ENCODE measurements at regions not wholly inside any gene's neighbourhood (a gene's known extent, or its start where the extent isn't known, plus 50 kb on each side); places are given as distances from the start of the nearest gene placed in this dataset.
"Not testable (repeated sequence)": the region's sequence is repeated elsewhere in the genome, so short reads cannot be mapped to it uniquely, and the experiment has no call there.

- not testable (repeated sequence) for DNase-seq (ENCODE audit: low read depth in 3 of 3, low spot score in 2 of 3)
Observed at GRCh38 chr21:5121849-5122248, 5399.5 kb upstream of the TPTE start.

DNA sequence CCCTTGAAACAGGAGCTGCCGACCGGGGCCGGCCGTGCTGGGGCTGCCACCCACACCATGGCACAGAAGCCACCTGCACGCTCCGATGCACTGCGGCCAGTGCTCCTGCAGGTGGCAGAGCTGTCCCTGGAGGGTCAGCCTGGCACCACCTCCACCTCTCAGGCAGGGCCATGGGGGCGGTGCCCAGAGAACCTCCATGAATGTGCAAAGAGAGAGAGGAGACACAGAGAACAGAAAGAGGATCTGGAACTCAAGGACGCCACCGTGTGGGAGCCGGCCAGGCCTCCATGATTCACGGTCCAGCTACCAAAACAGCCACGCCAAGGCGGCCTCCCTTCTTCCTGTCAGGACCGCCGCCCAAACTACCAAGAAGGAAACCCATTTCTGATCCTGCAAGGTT lies 5397.7 kb upstream of the TPTE start:
- DNase-seq (ENCODE audit: low read depth in 3 of 3, low spot score in 2 of 3) = not testable (repeated sequence)

DNA sequence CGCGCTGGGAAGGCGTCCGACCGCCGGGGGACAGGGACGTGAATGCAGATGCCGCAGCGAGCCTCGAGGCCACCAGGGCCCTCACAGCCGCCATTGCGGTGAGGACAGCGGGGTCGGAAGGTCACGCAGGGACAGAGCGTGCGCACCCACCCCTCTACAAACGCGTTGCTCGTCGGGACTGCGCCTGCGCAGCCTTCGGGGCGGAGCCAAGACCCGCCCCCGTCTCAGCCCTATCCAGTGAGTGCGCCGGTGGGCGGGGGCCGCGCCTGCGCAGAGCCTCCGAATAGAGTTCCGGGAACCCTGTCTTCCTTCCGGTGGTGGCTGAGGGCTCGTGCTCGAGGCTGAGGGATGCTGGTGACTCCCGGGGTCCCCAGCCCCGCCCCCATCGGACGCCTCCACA lies 5393.1 kb upstream of the TPTE start:
- peak in 2 of 3 donors; percentile 56 to 75 for DNase-seq (ENCODE audit: low read depth in 3 of 3, low spot score in 2 of 3)

- not testable (repeated sequence) for DNase-seq (ENCODE audit: low read depth in 3 of 3, low spot score in 2 of 3)
Observed at GRCh38 chr21:5133824-5134223, 5387.6 kb upstream of the TPTE start.

DNA sequence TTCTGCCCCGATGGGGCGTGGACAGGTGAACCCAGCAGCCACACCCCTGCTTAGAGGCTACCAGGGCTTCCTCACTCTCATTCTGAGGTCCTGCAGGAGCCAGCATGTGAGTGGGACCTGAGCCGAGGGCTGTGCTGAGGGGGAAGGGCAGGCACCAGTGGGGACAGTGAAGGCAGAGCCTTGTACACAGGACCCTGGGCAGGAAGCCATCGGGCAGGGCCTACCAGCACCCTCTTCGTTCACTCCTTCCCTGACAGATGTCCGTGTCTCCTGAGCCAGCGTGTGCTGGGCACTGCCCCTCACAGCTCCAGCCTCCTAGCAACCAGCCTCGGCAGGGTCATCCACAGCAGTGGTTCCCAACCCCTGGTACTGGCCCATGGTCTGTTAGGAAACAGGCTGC lies 5385.0 kb upstream of the TPTE start:
- DNase-seq (ENCODE audit: low read depth in 3 of 3, low spot score in 2 of 3) = not testable (repeated sequence)

GRCh38 chr21:5137006-5137405 lies 5384.4 kb upstream of the TPTE start:
- not testable (repeated sequence) for DNase-seq (ENCODE audit: low read depth in 3 of 3, low spot score in 2 of 3)

- DNase-seq (ENCODE audit: low read depth in 3 of 3, low spot score in 2 of 3) = not testable (repeated sequence)
Observed at GRCh38 chr21:5138687-5139086, 5382.7 kb upstream of the TPTE start.

- DNase-seq (ENCODE audit: low read depth in 3 of 3, low spot score in 2 of 3) = not testable (repeated sequence)
Observed at GRCh38 chr21:5139528-5139927, 5381.9 kb upstream of the TPTE start.

GRCh38 chr21:5143011-5143410 lies 5378.4 kb upstream of the TPTE start:
- DNase-seq (ENCODE audit: low read depth in 3 of 3, low spot score in 2 of 3) = not testable (repeated sequence)

DNA sequence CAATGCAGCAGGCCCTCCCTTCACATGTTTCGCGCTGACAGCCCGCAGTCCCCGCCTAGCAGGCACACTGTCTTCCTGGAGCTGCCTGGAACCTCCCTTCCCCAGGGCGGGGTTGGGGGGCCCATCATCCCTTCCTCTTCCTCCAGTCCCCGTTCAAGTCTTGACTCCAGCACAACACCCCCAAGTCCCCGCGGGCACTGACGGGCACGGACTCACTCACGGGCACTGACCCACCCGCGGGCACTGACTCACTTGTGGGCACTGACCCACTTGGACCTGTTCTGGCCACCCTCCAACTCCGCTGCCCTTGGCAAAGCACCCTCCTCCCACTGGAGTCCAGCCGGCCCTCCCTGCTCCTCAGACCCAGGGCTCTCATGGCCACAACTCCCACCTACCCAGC lies 5376.7 kb upstream of the TPTE start:
- not testable (repeated sequence) for DNase-seq (ENCODE audit: low read depth in 3 of 3, low spot score in 2 of 3)

- DNase-seq (ENCODE audit: low read depth in 3 of 3, low spot score in 2 of 3) = not testable (repeated sequence)
Observed at GRCh38 chr21:5147685-5148084, 5373.7 kb upstream of the TPTE start.

DNA sequence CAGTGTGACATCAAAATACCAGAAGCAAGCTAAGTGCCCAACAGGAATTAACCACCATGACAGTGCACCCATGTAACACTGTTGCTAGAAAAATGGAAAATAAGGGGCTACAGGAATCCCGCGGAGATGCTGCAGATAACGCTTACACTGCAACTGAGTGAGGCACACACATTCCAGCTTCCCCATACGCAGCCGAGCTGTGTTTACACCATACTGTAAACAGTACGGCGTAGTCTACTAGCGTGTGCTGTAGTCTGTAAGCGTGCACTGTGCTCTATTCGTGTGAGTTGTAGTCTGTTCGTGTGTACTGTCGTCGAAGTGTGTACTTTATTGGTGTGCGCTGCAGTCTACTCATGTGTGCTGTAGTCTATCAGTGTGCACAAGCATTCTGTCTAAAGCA lies 5372.2 kb upstream of the TPTE start:
- DNase-seq (ENCODE audit: low read depth in 3 of 3, low spot score in 2 of 3) = not testable (repeated sequence)

- not testable (repeated sequence) for DNase-seq (ENCODE audit: low read depth in 3 of 3, low spot score in 2 of 3)
Observed at GRCh38 chr21:5153842-5154640, 5367.3 kb upstream of the TPTE start.

GRCh38 chr21:5154641-5154982 lies 5366.8 kb upstream of the TPTE start:
- DNase-seq (ENCODE audit: low read depth in 3 of 3, low spot score in 2 of 3) = peak in 2 of 3 donors; percentile 38

DNA sequence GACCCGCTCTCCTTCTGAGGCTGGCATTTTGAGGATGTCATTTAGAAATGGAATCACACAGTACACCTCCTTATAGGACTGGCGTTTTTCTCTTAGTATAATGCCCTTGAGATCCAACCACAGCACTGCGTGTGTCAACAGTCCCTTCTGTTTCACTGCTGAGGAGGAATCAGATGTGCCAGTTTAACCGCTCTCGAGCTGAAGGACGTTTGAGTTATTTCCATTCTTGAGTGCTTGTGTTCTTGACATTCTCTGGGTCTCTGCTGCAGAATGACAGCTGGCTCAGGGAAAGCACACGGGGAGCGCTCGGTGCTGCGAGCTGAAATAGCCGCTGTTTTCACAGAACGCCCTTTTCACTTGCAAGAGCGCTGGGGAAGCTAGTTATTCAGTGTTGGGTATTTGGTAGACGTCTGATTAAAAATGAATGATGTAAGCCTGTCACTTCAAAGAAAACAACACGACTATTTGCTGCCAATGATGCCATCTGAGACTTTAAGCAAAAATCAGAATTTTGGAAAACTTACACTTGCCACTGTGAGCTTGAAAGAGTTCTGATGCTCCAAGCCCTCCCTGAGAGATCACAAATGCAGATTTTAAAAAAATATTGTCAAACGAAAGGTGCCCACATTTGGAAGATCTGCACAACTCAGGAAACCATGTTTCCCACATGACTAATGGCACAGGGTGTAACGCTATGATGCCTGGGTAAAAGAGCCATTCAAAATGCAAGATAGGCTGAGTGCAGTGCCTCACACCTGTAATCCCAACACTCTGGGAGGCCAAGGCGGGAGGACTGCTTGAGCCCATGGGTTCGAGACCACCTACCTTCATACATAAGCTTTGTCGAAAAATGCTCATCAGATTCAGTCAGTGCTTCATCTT lies 5358.4 kb upstream of the TPTE start:
- not testable (repeated sequence) for DNase-seq (ENCODE audit: low read depth in 3 of 3, low spot score in 2 of 3)

GRCh38 chr21:5165829-5166228 lies 5355.6 kb upstream of the TPTE start:
- not testable (repeated sequence) for DNase-seq (ENCODE audit: low read depth in 3 of 3, low spot score in 2 of 3)

All from right renal cortex interstitium (tissue), 3 donors.